ENCODE measurements at regions not wholly inside any gene's neighbourhood (a gene's known extent, or its start where the extent isn't known, plus 50 kb on each side); places are given as distances from the start of the nearest gene placed in this dataset.

GRCh38 chr12:19836056-19836455 lies 396.8 kb downstream of the AEBP2 start:
- Histone ChIP-seq H3K4me1 (no peaks in the 10 kb centered on the region), H3K27ac (no peak overlapping the region), H3K36me3 (no peaks in the 10 kb centered on the region), H3K27me3 (no peaks in the 10 kb centered on the region), H3K4me3 (no peak overlapping the region), H3K9me3 (no peaks in the 10 kb centered on the region)
- ATAC-seq: no peak
- peak in 1 of 4 donors; percentile 45 for DNase-seq
- TF ChIP-seq CTCF (IDR thresholded peaks at IDR 0.05): no peak
- intact Hi-C loops (cut with DNase I): no loop called here

- intact Hi-C loops (cut with DNase I): no loop called here
Measured at GRCh38 chr12:19836456-19836855, 397.2 kb downstream of the AEBP2 start.

GRCh38 chr12:19837543-19837942 lies 398.3 kb downstream of the AEBP2 start:
- Histone ChIP-seq H3K27ac (no peak overlapping the region), H3K4me1 (no peaks in the 10 kb centered on the region), H3K4me3 (no peak overlapping the region), H3K9me3 (no peaks in the 10 kb centered on the region), H3K36me3 (no peaks in the 10 kb centered on the region), H3K27me3 (no peaks in the 10 kb centered on the region)
- intact Hi-C loops (cut with DNase I): no loop called here
- DNase-seq (no peak), ATAC-seq (no peak)
- no peak for TF ChIP-seq CTCF (IDR thresholded peaks at IDR 0.05)

More at GRCh38 chr12:19836456-19836855, 397.2 kb downstream of the AEBP2 start:
- Histone ChIP-seq H3K9me3 (no peaks in the 10 kb centered on the region), H3K4me3 (no peak overlapping the region), H3K4me1 (no peaks in the 10 kb centered on the region), H3K27ac (no peak overlapping the region), H3K27me3 (no peaks in the 10 kb centered on the region), H3K36me3 (no peaks in the 10 kb centered on the region)
- ATAC-seq (no peak), DNase-seq (peak in 1 of 4 donors; percentile 41)
- TF ChIP-seq CTCF (IDR thresholded peaks at IDR 0.05): no peak

- no peak overlapping the region for H3K27ac ChIP-seq
- no peaks in the 10 kb centered on the region for H3K9me3 ChIP-seq
- no peaks in the 10 kb centered on the region for H3K27me3 ChIP-seq
- H3K36me3 ChIP-seq: no peaks in the 10 kb centered on the region
- no peak for TF ChIP-seq CTCF (IDR thresholded peaks at IDR 0.05)
- intact Hi-C loops (cut with DNase I): no loop called here
- DNase-seq: no peak
- H3K4me3 ChIP-seq: no peak overlapping the region
- H3K4me1 ChIP-seq: no peaks in the 10 kb centered on the region
- ATAC-seq: no peak
Measured at GRCh38 chr12:19841451-19841850, 402.2 kb downstream of the AEBP2 start.

- DNase-seq (no peak), ATAC-seq (no peak)
- no peaks in the 10 kb centered on the region for H3K36me3 ChIP-seq
- intact Hi-C loops (cut with DNase I): no loop called here
- TF ChIP-seq CTCF (IDR thresholded peaks at IDR 0.05): no peak
- peak overlapping the region in 1 of 2 donors; percentile 8 for H3K27ac ChIP-seq
- no peaks in the 10 kb centered on the region for H3K27me3 ChIP-seq
- no peak overlapping the region for H3K4me3 ChIP-seq
- no peaks in the 10 kb centered on the region for H3K9me3 ChIP-seq
- H3K4me1 ChIP-seq: peaks cover 0 to 2% of the 10 kb centered on the region in 2 donors
Measured at GRCh38 chr12:19842116-19842515, 402.8 kb downstream of the AEBP2 start.

All from left lung (tissue), 4 donors.